ENCODE measurements at regions not wholly inside any gene's neighbourhood (a gene's known extent, or its start where the extent isn't known, plus 50 kb on each side); places are given as distances from the start of the nearest gene placed in this dataset.
"Not testable (repeated sequence)": the region's sequence is repeated elsewhere in the genome, so short reads cannot be mapped to it uniquely, and the experiment has no call there.

GRCh38 chr6:67068781-67069180, 1361.8 kb upstream of the EYS start:
- DNase-seq (ENCODE audit: low spot score) = no peak

GRCh38 chr6:67064323-67064722, 1357.3 kb upstream of the EYS start:
- DNase-seq (ENCODE audit: low spot score) = no peak

GRCh38 chr6:67047996-67048395, 1341.0 kb upstream of the EYS start:
- no peak for DNase-seq (ENCODE audit: low spot score)

GRCh38 chr6:67045076-67045475, 1338.0 kb upstream of the EYS start:
- no peak for DNase-seq (ENCODE audit: low spot score)

- no peak for DNase-seq (ENCODE audit: low spot score)
Measured at GRCh38 chr6:67031451-67031850, 1324.4 kb upstream of the EYS start.

- no peak for DNase-seq (ENCODE audit: low spot score)
Measured at GRCh38 chr6:67030861-67031260, 1323.8 kb upstream of the EYS start.

- DNase-seq (ENCODE audit: low spot score) = no peak
Measured at GRCh38 chr6:67016921-67017460, 1310.0 kb upstream of the EYS start.

GRCh38 chr6:67011441-67011840, 1304.4 kb upstream of the EYS start:
- DNase-seq (ENCODE audit: low spot score) = no peak

GRCh38 chr6:67009818-67010217, 1302.8 kb upstream of the EYS start:
- DNase-seq (ENCODE audit: low spot score) = no peak

- DNase-seq (ENCODE audit: low spot score) = no peak
Measured at GRCh38 chr6:67003844-67004243, 1296.8 kb upstream of the EYS start.

GRCh38 chr6:67000121-67000520, 1293.1 kb upstream of the EYS start:
- no peak for DNase-seq (ENCODE audit: low spot score)

GRCh38 chr6:66997579-66997978, 1290.6 kb upstream of the EYS start:
- not testable (repeated sequence) for DNase-seq (ENCODE audit: low spot score)

GRCh38 chr6:66995669-66996068, 1288.6 kb upstream of the EYS start:
- no peak for DNase-seq (ENCODE audit: low spot score)

GRCh38 chr6:66993708-66994107, 1286.7 kb upstream of the EYS start:
- DNase-seq (ENCODE audit: low spot score) = not testable (repeated sequence)

- no peak for DNase-seq (ENCODE audit: low spot score)
Measured at GRCh38 chr6:66993272-66993671, 1286.2 kb upstream of the EYS start.

GRCh38 chr6:66992660-66993059, 1285.6 kb upstream of the EYS start:
- DNase-seq (ENCODE audit: low spot score) = no peak

GRCh38 chr6:66986940-66987339, 1279.9 kb upstream of the EYS start:
- DNase-seq (ENCODE audit: low spot score) = no peak

- DNase-seq (ENCODE audit: low spot score) = no peak
Measured at GRCh38 chr6:66985816-66986215, 1278.8 kb upstream of the EYS start.

GRCh38 chr6:66970373-66970772, 1263.3 kb upstream of the EYS start:
- DNase-seq (ENCODE audit: low spot score) = no peak

- DNase-seq (ENCODE audit: low spot score) = no peak
Measured at GRCh38 chr6:66965227-66965626, 1258.2 kb upstream of the EYS start.

- DNase-seq (ENCODE audit: low spot score) = no peak
Measured at GRCh38 chr6:66964216-66964615, 1257.2 kb upstream of the EYS start.

GRCh38 chr6:66962082-66962481, 1255.1 kb upstream of the EYS start:
- no peak for DNase-seq (ENCODE audit: low spot score)

- no peak for DNase-seq (ENCODE audit: low spot score)
Measured at GRCh38 chr6:66961191-66961590, 1254.2 kb upstream of the EYS start.

- DNase-seq (ENCODE audit: low spot score) = no peak
Measured at GRCh38 chr6:66949191-66949661, 1242.2 kb upstream of the EYS start.

GRCh38 chr6:66948106-66948505, 1241.1 kb upstream of the EYS start:
- DNase-seq (ENCODE audit: low spot score) = no peak
